Aorta (tissue), 5 donors: ENCODE measurements at regions not wholly inside any gene's neighbourhood (a gene's known extent, or its start where the extent isn't known, plus 50 kb on each side); places are given as distances from the start of the nearest gene placed in this dataset.

ENCODE experiments used
- ATAC-seq: fragments of 200-7000 bp; cut with Tn5 transposase; one replicate; pipeline ENCODE4 v1.9.1; 2022; ENCODE audit warnings: moderate library complexity; ENCODE audit not compliant: low FRiP score
- DNase-seq, 2 donors: peaks; one replicate each; pipeline ENCODE4 v3.0.0-alpha.2; 2020
- H3K27ac ChIP-seq, 2 donors: one replicate each; pipeline ENCODE4 v1.5.1; 2013; ENCODE audit warnings: low read length in 2 of 2, mild to moderate bottlenecking in 2 of 2, moderate library complexity in 2 of 2, control low read depth in 1 of 2, inconsistent platforms in 1 of 2, low read depth in 1 of 2
- H3K27me3 ChIP-seq, 2 donors: one replicate each; pipeline ENCODE4 v1.6.1; 2013; ENCODE audit warnings: control low read depth in 1 of 2, low read length in 1 of 2, mild to moderate bottlenecking in 1 of 2, moderate library complexity in 1 of 2; ENCODE audit not compliant: insufficient read depth in 2 of 2, control insufficient read depth in 1 of 2
- H3K36me3 ChIP-seq, 2 donors: one replicate each; pipeline ENCODE4 v1.6.1; 2013; ENCODE audit warnings: control low read depth in 1 of 2, low read length in 1 of 2, mild to moderate bottlenecking in 1 of 2; ENCODE audit not compliant: insufficient read depth in 2 of 2, control insufficient read depth in 1 of 2
- H3K4me1 ChIP-seq, 2 donors: one replicate each; pipeline ENCODE4 v1.6.1; 2013; ENCODE audit warnings: low read length in 2 of 2, control low read depth in 1 of 2, mild to moderate bottlenecking in 1 of 2, moderate library complexity in 1 of 2; ENCODE audit not compliant: insufficient read depth in 2 of 2, control insufficient read depth in 1 of 2
- H3K4me3 ChIP-seq, 2 donors: one replicate each; pipeline ENCODE4 v1.5.1; 2013; ENCODE audit warnings: low read length in 2 of 2, control low read depth in 1 of 2, mild to moderate bottlenecking in 1 of 2
- H3K9me3 ChIP-seq: one replicate; pipeline ENCODE4 v1.6.1; 2013; ENCODE audit warnings: mild to moderate bottlenecking, low read length; ENCODE audit not compliant: control insufficient read depth
- WGBS, 2 donors: extraction: QIAGEN DNeasy Blood & Tissue Kit; methylation state at CpG; one replicate each; pipeline ENCODE4 v1.1.7; 2013; 5-methylcytosine and 5-hydroxymethylcytosine counted together
- intact Hi-C, 2 donors: fragments of 100-400 bp; cut with DNase I; formaldehyde crosslinking; loops; one replicate each; pipeline versions ENCODE4 v1.14.2 to v1.15.0; 2022
- donor health status: healthy with polysubstance abuse.
- donor health status: Bipolar disorder and iron deficiency.
- donor health status: DM: no; HTN: no; CAD: no.
- donor health status: DM: no; HTN: no; CAD: no.
- donor health status: DM: yes; HTN: yes; CAD: no.

GRCh38 chr7:11221984-11222383 is 248.3 kb downstream of the PHF14 start:
- no peak overlapping the region for H3K4me3 ChIP-seq
- no peak overlapping the region for H3K27ac ChIP-seq
- no peaks in the 10 kb centered on the region for H3K27me3 ChIP-seq
- ATAC-seq, result no peak
- intact Hi-C loops, result no loop called here
- H3K4me1 ChIP-seq, result no peaks in the 10 kb centered on the region
- no peak for DNase-seq
- no peaks in the 10 kb centered on the region for H3K36me3 ChIP-seq
- whole genome bisulfite sequencing, 2 donors, result 41 to 53% methylated on average over 6 of the region's 6 CpGs
- no peaks in the 10 kb centered on the region for H3K9me3 ChIP-seq

GRCh38 chr7:11224535-11224934 is 250.9 kb downstream of the PHF14 start:
- H3K27me3 ChIP-seq, result no peaks in the 10 kb centered on the region
- H3K4me3 ChIP-seq, result no peak overlapping the region
- H3K9me3 ChIP-seq, result no peaks in the 10 kb centered on the region
- ATAC-seq, result no peak
- no peak overlapping the region for H3K27ac ChIP-seq
- no peaks in the 10 kb centered on the region for H3K4me1 ChIP-seq
- no peak for DNase-seq
- H3K36me3 ChIP-seq, result no peaks in the 10 kb centered on the region
- intact Hi-C loops, result no loop called here

GRCh38 chr7:11228515-11228914 is 254.8 kb downstream of the PHF14 start:
- Histone ChIP-seq H3K9me3 (no peaks in the 10 kb centered on the region), H3K4me1 (no peaks in the 10 kb centered on the region), H3K27ac (no peak overlapping the region), H3K4me3 (no peak overlapping the region), H3K27me3 (no peaks in the 10 kb centered on the region), H3K36me3 (no peaks in the 10 kb centered on the region)
- 19 to 23% methylated on average over 2 of the region's 2 CpGs for WGBS, 2 donors
- intact Hi-C loops, result no loop called here
- no peak for ATAC-seq
- DNase-seq, result no peak

- DNase-seq (no peak), ATAC-seq (no peak)
- intact Hi-C loops, result no loop called here
- H3K9me3 ChIP-seq, result no peaks in the 10 kb centered on the region
- H3K27ac ChIP-seq, result no peak overlapping the region
- H3K27me3 ChIP-seq, result no peaks in the 10 kb centered on the region
- H3K4me1 ChIP-seq, result no peaks in the 10 kb centered on the region
- no peaks in the 10 kb centered on the region for H3K36me3 ChIP-seq
- H3K4me3 ChIP-seq, result no peak overlapping the region
- WGBS, 2 donors, result 50% methylated on average over 1 of the region's 1 CpG
Observed at GRCh38 chr7:11231190-11231589, 257.5 kb downstream of the PHF14 start.

- Histone ChIP-seq H3K9me3 (no peaks in the 10 kb centered on the region), H3K36me3 (no peaks in the 10 kb centered on the region), H3K27ac (no peak overlapping the region), H3K4me1 (no peaks in the 10 kb centered on the region), H3K27me3 (no peaks in the 10 kb centered on the region), H3K4me3 (no peak overlapping the region)
- DNase-seq (no peak), ATAC-seq (no peak)
- WGBS, 2 donors, result 74 to 79% methylated on average over 3 of the region's 3 CpGs
- intact Hi-C loops, result no loop called here
Observed at GRCh38 chr7:11232462-11232861, 258.8 kb downstream of the PHF14 start.

- Histone ChIP-seq H3K4me3 (no peak overlapping the region), H3K27me3 (no peaks in the 10 kb centered on the region), H3K4me1 (no peaks in the 10 kb centered on the region), H3K36me3 (no peaks in the 10 kb centered on the region), H3K9me3 (no peaks in the 10 kb centered on the region), H3K27ac (no peak overlapping the region)
- ATAC-seq (no peak), DNase-seq (no peak)
- WGBS, 2 donors, result 80 to 91% methylated on average over 2 of the region's 2 CpGs
- intact Hi-C loops, result no loop called here
Observed at GRCh38 chr7:11233871-11234270, 260.2 kb downstream of the PHF14 start.

GRCh38 chr7:11235491-11235890 is 261.8 kb downstream of the PHF14 start:
- Histone ChIP-seq H3K27ac (no peak overlapping the region), H3K36me3 (no peaks in the 10 kb centered on the region), H3K4me3 (no peak overlapping the region), H3K9me3 (no peaks in the 10 kb centered on the region), H3K4me1 (no peaks in the 10 kb centered on the region), H3K27me3 (no peaks in the 10 kb centered on the region)
- no peak for DNase-seq
- intact Hi-C loops, result no loop called here
- no peak for ATAC-seq
- WGBS, 2 donors, result 84 to 91% methylated on average over 8 of the region's 8 CpGs

GRCh38 chr7:11236680-11237079 is 263.0 kb downstream of the PHF14 start:
- no peaks in the 10 kb centered on the region for H3K36me3 ChIP-seq
- H3K9me3 ChIP-seq, result no peaks in the 10 kb centered on the region
- no peak overlapping the region for H3K27ac ChIP-seq
- WGBS, 2 donors, result 7 to 11% methylated on average over 3 of the region's 3 CpGs
- no peak overlapping the region for H3K4me3 ChIP-seq
- intact Hi-C loops, result no loop called here
- ATAC-seq (no peak), DNase-seq (no peak)
- H3K4me1 ChIP-seq, result no peaks in the 10 kb centered on the region
- H3K27me3 ChIP-seq, result no peaks in the 10 kb centered on the region

- H3K9me3 ChIP-seq, result no peaks in the 10 kb centered on the region
- peaks cover 0 to 1% of the 10 kb centered on the region in 2 donors for H3K27me3 ChIP-seq
- intact Hi-C loops, result no loop called here
- H3K4me3 ChIP-seq, result no peak overlapping the region
- no peaks in the 10 kb centered on the region for H3K4me1 ChIP-seq
- ATAC-seq (no peak), DNase-seq (no peak)
- 53 to 61% methylated on average over 7 of the region's 7 CpGs for WGBS, 2 donors
- no peaks in the 10 kb centered on the region for H3K36me3 ChIP-seq
- H3K27ac ChIP-seq, result no peak overlapping the region
Observed at GRCh38 chr7:11237742-11238141, 264.1 kb downstream of the PHF14 start.
